ENCODE measurements at regions not wholly inside any gene's neighbourhood (a gene's known extent, or its start where the extent isn't known, plus 50 kb on each side); places are given as distances from the start of the nearest gene placed in this dataset.

GRCh38 chr10:121680879-121681655 is 82.8 kb upstream of the FGFR2 start:
- H3K27ac ChIP-seq (replicated peaks): no peak overlapping the region
- no peaks in the 10 kb centered on the region for H3K27me3 ChIP-seq (ENCODE audit: insufficient read depth, poor library complexity, severe bottlenecking)
- no peak for DNase-seq (ENCODE audit: low read depth in 1 of 2, low spot score in 1 of 2)
- H3K4me3 ChIP-seq (replicated peaks; ENCODE audit: insufficient read depth, low read length): no peak overlapping the region
- TF ChIP-seq SPI1 (IDR thresholded peaks at IDR 0.05; ENCODE audit: borderline replicate concordance, low read depth) (no peak), REST (IDR thresholded peaks at IDR 0.05; ENCODE audit: insufficient replicate concordance, low read depth) (no peak), GABPA (IDR thresholded peaks at IDR 0.05; ENCODE audit: low read depth) (no peak), POLR2AphosphoS5 (IDR thresholded peaks at IDR 0.05; ENCODE audit: low read depth) (no peak), CTCF (IDR thresholded peaks at IDR 0.05; ENCODE audit: insufficient read depth, low read length) (no peak)

GRCh38 chr10:121679916-121680315 is 81.7 kb upstream of the FGFR2 start:
- TF ChIP-seq SPI1 (IDR thresholded peaks at IDR 0.05; ENCODE audit: borderline replicate concordance, low read depth) (no peak), POLR2AphosphoS5 (IDR thresholded peaks at IDR 0.05; ENCODE audit: low read depth) (no peak), CTCF (IDR thresholded peaks at IDR 0.05; ENCODE audit: insufficient read depth, low read length) (no peak), GABPA (IDR thresholded peaks at IDR 0.05; ENCODE audit: low read depth) (no peak), REST (IDR thresholded peaks at IDR 0.05; ENCODE audit: insufficient replicate concordance, low read depth) (no peak)
- Histone ChIP-seq H3K27me3 (ENCODE audit: insufficient read depth, poor library complexity, severe bottlenecking) (no peaks in the 10 kb centered on the region), H3K27ac (replicated peaks) (no peak overlapping the region), H3K4me3 (replicated peaks; ENCODE audit: insufficient read depth, low read length) (no peak overlapping the region)
- DNase-seq (ENCODE audit: low read depth in 1 of 2, low spot score in 1 of 2): no peak

GRCh38 chr10:121678631-121679174 is 80.5 kb upstream of the FGFR2 start:
- Histone ChIP-seq H3K27ac (replicated peaks) (no peak overlapping the region), H3K27me3 (ENCODE audit: insufficient read depth, poor library complexity, severe bottlenecking) (no peaks in the 10 kb centered on the region), H3K4me3 (replicated peaks; ENCODE audit: insufficient read depth, low read length) (no peak overlapping the region)
- DNase-seq (ENCODE audit: low read depth in 1 of 2, low spot score in 1 of 2): no peak
- TF ChIP-seq POLR2AphosphoS5 (IDR thresholded peaks at IDR 0.05; ENCODE audit: low read depth): no peak

- Histone ChIP-seq H3K4me3 (replicated peaks; ENCODE audit: insufficient read depth, low read length) (no peak overlapping the region), H3K27ac (replicated peaks) (no peak overlapping the region), H3K27me3 (ENCODE audit: insufficient read depth, poor library complexity, severe bottlenecking) (no peaks in the 10 kb centered on the region)
- TF ChIP-seq GABPA (IDR thresholded peaks at IDR 0.05; ENCODE audit: low read depth) (no peak), REST (IDR thresholded peaks at IDR 0.05; ENCODE audit: insufficient replicate concordance, low read depth) (no peak), POLR2AphosphoS5 (IDR thresholded peaks at IDR 0.05; ENCODE audit: low read depth) (no peak), CTCF (IDR thresholded peaks at IDR 0.05; ENCODE audit: insufficient read depth, low read length) (no peak), SPI1 (IDR thresholded peaks at IDR 0.05; ENCODE audit: borderline replicate concordance, low read depth) (no peak)
- no peak for DNase-seq (ENCODE audit: low read depth in 1 of 2, low spot score in 1 of 2)
Observed at GRCh38 chr10:121677880-121678279, 79.6 kb upstream of the FGFR2 start.

Data from HL-60 (cell line).